HG02840 (cell line): ENCODE measurements at regions not wholly inside any gene's neighbourhood (a gene's known extent, or its start where the extent isn't known, plus 50 kb on each side); places are given as distances from the start of the nearest gene placed in this dataset.
"Not testable (repeated sequence)": the region's sequence is repeated elsewhere in the genome, so short reads cannot be mapped to it uniquely, and the experiment has no call there.

Source experiments
- ATAC-seq: cut with Tn5 transposase; IDR thresholded peaks from one replicate; pipeline ENCODE4 v1.9.1; 2021; ENCODE audit warnings: mild to moderate bottlenecking, moderate library complexity, moderate number of reproducible peaks; ENCODE audit not compliant: unreplicated experiment, low FRiP score

DNA sequence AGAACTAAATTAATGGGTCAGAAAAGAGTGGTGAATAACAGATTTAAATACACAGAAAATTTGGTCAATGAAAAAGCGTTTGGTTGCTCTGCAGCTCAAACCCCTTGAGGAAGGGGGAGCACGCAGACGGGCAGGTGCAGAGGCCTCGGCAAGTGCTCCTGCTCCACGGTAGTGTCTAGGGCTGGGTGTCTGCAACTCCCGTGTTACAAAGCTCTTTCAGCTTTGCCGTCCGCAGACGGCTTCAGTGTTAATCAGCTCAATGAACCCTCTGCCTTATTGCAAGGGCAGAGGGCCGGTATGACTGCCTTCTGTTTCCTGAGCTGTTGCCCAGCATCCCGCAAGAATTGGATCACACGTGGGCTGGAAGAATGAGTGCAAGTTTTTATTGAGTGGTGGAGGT is 125.7 kb upstream of the TRHDE start:
- no peak for ATAC-seq

DNA sequence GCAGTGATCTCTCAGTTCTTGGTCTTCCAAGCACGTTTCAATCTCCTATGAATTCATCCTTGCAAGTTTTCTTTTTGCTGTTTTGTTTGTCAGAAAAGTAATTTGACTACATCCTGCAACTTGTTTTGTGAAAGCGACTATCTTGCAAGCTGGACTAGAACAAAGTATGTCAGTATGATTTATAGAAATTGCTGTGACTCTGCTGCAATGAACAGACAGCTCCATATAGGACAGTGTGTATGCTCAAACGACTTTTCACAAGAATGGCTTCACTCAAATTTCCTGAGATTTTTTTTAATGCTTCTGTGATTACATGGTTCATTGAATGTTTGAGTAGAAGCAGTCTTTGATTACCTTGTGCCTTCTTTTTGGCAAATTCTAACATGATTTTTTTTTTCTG is 123.5 kb upstream of the TRHDE start:
- no peak for ATAC-seq

DNA sequence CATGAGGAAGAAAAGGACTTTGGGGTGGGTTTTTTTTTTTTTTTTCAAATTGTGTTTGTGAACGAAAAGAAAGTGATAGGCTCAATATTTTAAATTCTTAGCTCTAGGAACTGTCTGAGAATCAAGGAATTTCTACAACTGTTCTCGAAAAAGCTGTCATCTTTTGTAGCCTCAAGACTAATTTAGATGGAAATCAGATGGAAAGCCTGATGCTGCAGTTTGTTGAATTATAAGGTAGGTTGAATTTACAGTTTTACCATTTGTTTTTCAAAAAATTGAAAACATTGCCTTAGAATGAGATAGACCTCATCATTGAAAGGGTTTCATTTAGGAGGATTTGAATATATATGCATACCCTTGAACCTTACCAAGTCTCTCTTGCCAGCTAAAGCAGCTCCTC is 109.3 kb upstream of the TRHDE start:
- ATAC-seq: no peak

DNA sequence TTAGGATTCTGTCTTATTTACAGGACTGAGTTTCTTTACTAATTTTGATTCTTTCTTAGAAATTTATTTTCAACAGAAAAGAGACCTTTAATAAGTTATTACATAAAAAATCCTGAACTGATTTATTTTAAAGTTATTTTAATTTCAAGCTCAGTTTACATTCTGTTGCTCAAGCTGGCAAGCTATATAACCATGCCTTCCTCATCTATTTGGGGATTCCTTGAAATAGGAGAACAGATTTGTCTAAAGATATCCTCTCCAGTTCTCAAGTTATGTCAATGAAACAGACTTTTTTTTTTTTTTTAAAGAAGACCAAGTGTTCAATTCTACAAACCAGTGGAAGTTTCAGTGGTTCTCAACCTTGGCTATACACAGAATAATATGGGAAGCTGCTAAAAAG is 103.3 kb upstream of the TRHDE start:
- ATAC-seq: no peak

DNA sequence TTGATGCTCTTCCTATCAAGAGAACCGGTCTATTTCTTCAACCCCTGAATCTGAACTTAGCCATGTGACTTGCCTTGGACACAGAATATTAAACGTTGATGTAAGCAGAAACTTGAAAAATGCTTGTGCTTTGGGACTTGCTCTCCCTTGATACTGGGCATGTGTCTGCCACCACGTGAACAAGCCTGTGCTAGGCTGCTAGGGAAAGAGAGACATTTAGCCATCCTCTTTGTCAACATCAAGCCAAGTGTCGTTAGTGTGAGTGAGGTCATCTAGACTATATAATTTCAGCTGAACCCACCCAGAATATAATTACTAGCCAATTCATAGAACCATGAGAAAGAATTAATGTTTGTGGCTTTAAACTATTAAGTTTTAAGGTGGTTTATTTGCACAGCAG is 98.2 kb upstream of the TRHDE start:
- no peak for ATAC-seq

DNA sequence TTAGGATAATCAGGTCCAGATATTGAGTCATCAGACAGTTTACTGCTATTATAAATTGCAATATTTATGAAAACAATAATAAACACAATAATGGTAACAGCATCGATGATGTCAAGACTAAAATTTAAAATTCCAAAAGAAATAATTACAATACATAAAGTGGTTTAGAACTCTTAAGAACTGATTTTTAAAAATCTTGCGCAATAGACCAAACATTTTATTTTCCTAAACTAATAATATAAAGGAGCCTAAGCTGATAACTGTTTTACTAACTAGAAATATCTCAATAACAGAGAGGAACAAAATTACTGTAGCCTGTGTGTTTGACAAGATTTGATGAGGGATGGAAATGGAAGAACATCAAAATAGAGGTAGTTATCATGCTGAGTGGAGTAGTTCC is 93.9 kb upstream of the TRHDE start:
- no peak for ATAC-seq

DNA sequence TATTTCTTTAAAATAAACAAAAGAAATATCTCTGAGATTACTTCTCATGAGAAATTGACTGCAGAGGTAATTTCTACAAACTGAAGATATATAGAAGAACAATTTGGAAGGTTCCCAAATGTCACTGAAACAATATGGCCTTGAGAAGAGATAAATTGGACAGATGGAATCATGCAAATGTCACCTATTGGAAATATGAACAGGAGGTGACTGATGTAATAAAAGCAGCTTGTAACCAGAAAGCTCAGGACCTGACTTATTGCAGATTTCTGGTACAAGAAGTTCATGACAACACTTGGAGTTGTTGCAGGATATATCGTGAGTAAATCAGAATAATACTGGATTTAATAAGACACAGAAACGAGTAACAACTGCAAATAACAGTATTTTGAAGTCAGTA is 93.3 kb upstream of the TRHDE start:
- ATAC-seq: no peak

DNA sequence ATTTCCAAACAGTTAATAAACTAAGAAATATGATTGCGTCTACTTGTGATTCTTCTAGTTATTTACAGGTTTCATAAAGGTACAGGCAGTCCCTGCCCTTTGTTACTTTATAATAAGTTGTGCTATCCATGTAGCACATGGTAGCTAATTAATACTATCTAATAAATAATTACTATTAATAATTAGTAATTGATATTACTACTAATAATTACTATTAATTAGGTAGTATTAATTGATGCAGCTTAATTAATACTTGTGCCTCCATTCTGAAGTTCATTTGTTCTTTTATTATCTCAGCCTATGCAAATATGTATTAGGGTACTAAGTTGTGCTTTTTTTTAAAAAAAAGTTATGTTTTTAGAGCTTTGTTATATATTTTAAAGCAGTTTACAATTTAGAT is 92.3 kb upstream of the TRHDE start:
- ATAC-seq: no peak

DNA sequence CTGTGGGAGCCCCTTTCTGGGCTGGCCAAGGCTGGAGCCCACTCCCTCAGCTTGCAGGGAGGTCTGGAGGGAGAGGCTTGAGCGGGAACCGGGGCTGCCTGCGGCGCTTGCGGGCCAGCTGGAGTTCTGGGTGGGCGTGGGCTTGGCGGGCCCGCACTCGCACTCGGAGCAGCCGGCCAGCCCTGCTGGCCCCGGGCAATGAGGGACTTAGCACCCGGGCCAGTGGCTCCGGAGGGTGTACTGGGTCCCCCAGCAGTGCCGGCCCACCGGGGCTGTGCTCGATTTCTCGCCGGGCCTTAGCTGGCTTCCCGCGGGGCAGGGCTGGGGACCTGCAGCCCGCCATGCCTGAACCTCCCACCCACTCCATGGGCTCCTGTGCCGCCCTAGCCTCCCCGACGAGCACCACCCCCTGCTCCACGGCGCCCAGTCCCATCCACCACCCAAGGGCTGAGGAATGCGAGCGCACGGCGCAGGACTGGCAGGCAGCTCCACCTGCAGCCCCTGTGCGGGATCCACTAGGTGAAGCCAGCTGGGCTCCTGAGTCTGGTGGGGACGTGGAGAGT is 87.1 kb upstream of the TRHDE start:
- ATAC-seq: not testable (repeated sequence)

DNA sequence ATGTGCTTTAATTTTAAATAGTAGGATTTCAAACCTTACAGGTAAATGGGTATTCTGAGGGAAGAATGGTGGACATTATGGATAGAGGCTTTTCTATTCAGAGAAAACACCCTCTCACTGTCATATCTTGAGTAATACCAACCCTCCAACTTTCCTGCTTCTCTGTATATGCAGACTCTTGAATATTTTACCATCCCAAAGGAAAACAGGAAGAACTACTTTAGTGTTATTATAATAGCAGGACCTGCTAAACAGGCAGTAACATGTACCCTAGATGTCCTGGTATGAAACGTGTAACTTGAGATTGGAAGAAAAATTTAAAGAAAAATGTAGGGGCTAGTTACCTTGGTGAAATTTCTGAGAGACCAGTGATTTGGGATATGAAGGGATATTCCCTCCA is 82.9 kb upstream of the TRHDE start:
- ATAC-seq: no peak

DNA sequence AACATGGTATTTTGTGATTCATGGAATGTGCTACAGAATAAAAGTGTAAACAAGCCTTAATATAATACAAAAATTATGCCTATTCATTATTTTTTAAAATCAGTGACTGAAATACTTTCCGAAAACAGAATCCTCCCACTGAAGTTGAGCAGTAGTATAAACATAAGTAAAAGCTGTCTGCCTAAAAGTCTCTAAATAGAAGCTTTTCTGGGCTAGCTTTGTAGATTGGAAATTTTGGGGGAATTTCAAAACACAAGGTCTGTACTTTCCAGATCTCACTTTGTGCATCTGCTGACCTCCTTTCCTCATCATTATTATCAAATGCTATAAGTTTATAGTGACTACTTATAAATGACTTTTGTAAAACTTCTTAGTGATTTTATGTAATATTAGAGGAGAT is 80.4 kb upstream of the TRHDE start:
- ATAC-seq: no peak

DNA sequence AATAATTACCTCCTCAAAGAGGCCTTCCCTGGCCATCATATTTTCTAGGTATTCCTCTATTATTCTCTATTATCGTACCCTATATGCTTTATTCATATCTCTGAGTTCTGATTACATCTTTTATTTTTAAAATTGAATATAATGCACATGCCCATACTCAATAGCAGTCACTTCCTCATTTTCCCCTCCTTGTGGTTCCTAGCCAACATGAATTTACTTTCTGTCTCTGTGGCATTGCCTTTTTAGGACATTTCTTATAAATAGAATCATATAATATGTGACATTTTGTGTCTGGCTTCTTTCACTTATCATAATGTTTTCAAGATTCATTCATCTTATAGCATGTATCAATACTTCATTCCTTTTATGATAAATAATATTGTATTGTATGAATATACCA is 74.4 kb upstream of the TRHDE start:
- no peak for ATAC-seq

DNA sequence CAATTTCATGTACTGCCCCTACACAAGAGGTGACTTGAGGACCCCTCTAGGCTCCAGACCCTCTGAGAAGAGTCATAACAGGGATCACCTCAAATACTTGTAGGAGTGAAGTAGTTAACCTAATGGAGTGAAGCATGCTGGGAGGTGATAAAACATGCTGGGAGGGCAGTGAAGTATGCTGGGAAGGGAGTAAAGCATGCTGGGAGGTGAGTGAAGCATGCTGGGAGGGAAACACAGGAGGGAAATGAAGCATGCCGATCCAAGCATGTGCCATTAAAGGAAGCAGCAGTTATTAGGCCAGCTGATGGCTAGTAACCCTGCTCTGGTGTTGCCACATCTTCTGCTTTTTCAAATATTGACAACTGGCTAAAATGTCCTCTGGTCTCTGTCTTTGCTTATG is 70.7 kb upstream of the TRHDE start:
- ATAC-seq: no peak

DNA sequence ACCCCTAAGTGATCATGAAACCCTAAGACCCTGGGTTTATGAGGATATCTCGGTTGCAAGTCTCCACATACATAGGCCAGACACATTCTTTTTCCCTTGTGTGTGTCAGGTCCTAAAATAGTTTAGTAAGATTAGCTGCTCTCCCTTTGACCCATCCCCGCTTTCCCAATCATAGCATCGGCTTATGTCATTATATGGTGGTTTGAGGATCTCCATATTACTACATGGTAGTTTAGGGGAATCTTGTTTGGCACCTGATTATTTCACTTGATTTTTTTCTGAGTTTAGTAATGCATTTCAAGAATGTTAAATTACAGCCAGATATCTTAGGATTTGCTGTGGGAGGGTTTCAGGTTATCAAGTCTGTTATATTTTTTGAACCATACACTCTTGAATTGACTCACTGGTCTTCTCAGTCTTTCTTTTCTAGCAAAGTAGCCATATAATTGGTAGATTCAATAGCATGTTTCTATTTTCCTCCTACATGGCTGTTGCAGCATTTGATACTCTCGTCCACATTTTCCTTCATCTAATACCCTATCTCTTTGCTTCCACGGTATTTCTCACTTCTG is 68.3 kb upstream of the TRHDE start:
- no peak for ATAC-seq

DNA sequence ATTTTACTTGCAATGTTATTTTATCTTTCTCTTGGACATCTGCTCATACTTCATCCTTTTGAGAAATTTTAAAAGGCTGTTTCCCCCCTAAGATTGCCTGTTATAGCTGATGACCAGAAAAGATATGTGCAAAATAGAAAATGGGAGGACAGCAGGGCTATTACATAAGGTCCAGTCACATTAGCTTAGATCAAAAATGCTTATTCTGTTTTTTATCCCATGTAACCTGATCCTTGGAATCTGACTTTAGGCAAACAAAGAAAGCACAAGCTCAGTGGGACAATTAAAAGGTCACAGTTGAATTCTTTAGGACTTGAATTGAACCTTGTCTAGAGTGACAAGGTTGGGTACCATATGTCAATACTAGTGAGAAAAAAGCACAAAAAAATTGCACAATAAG is 65.1 kb upstream of the TRHDE start:
- no peak for ATAC-seq

DNA sequence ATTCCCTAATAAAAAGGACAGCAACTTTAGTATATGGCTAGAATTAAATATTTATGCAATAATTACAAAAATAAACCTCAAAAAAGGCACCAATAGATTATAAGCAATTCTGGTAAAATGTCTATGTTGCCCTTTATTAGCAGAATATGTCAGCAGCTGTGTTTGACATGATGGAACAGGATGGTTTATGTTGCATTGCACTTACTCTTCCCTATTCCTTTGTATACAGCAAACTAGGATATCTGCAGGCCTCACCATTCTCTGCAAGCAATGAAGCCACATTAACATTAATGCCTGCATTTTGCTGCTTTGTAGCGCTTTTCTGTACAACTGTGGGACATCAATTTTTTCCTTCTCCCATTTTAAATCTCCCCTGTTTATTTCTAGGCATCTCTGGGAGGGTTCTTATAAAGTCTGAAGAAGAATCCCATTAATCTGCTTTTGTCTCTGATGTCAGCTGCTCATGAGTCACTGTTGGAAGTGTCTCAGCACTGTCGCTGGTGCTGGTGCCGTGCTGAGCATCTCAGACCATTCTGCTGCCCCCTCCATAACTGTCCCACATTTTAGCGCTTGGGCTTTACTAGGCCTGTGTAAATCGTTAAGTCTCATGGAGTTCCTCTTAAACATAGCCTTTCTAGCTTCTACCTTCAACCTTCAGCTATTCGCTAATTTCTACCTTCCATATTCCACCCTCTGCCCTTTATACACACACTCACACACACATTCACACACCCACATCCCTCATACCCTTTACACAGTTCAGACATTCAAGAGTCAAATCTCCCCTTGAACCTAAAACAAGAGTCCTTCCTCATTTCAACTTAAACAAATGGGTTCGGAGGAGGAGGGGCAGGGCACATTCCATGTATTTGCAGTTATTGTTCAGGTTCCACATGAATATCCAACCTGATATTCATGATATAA is 64.4 kb upstream of the TRHDE start:
- ATAC-seq: no peak

DNA sequence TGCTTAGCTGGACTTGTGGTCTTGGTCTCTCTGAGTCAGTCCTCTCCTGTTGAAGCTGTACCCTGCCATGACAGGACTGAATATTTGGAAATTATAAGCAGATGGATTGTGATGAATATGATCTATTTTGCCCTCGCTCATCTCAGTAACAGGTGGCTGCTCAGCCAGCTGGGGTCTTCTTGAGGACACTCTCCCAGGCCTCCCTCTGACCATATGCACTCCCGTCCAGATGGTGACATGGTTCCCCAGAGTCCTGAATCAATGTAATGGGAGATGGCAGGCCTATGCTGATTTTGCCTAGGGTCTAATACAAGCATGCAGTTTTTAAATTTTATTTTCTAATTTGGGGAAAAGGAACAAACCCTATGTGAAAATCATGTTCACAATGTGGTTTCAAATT is 63.1 kb upstream of the TRHDE start:
- ATAC-seq: no peak

DNA sequence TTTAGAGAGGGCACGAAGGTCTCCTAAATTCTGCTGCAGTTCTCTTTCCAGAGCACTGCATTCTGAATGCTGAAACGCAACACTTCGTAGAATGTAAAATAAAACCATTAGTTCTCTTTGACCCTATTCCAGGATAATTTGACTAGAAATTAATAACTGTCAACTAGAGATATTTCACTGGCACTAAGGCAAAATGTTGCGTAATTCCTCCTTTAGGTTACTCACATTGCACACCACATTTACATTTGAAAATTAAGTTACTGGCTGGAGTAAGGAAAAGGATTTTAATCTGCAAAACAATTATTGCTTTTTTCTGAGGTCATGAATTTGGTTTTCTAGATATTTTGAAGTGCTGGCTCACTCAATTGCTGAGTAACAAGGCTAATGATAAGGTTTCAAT is 58.0 kb upstream of the TRHDE start:
- ATAC-seq: no peak

DNA sequence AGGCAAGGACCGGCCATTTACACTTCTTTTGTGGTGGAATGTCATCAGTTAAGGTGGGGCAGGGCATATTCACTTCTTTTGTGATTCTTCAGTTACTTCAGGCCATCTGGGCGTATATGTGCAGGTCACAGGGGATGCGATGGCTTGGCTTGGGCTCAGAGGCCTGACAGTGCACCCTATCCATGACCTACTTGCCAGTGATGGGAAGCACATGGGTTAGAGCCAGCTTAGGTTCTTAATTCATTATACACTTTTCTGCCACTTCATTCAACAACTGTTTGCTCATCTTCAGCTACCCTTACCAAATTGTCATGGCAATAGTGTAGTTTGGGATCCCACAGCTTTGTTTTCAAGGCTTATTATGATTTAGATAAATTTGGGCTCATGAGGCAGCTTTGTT is 56.9 kb upstream of the TRHDE start:
- not testable (repeated sequence) for ATAC-seq

DNA sequence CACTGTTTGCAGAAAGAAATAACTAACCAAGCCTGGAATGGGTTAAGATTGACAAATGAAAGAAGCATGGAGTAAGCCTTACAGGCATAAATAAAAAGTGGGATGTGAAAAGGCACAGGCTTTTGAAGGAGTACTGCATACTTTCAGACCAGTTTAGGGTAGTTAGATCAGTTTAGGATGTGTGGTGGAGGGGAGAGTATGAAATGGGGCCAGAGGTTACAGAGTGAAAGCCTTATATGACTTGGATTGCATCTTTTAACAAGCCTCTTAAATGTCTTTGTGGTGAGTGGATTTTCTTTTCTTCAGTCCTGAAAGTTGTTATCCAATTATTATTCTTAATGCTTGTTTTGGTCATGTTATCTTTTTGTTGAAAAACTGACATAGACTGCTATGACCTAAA is 52.2 kb upstream of the TRHDE start:
- no peak for ATAC-seq
